OCI-LY1 (cell line): ENCODE measurements at regions not wholly inside any gene's neighbourhood (a gene's known extent, or its start where the extent isn't known, plus 50 kb on each side); places are given as distances from the start of the nearest gene placed in this dataset.

Experiments
- H2AFZ ChIP-seq: fragments of 200-600 bp; sonication (generic), shearing (Covaris generic); 2 replicates; pipeline ENCODE4 v1.6.0; 2014; ENCODE audit warnings: antibody characterized with exemption, mild to moderate bottlenecking, low read length
- H3F3A ChIP-seq: fragments of 200-600 bp; sonication (generic), shearing (Covaris generic); 2 replicates; pipeline ENCODE4 v1.6.0; 2014; ENCODE audit warnings: mild to moderate bottlenecking, antibody characterized with exemption, low read length, moderate library complexity; ENCODE audit not compliant: insufficient read depth
- H3K27ac ChIP-seq: fragments of 200-600 bp; sonication (generic); 2 replicates; pipeline ENCODE4 v1.5.1; 2014; ENCODE audit warnings: low read length, mixed run types, mild to moderate bottlenecking, low read depth; ENCODE audit not compliant: poor library complexity, severe bottlenecking
- H3K27me3 ChIP-seq: fragments of 200-600 bp; sonication (generic); 2 replicates; pipeline ENCODE4 v1.6.0; 2014; ENCODE audit warnings: antibody characterized with exemption, mild to moderate bottlenecking, low read length, moderate library complexity; ENCODE audit not compliant: insufficient read depth
- H3K36me3 ChIP-seq: fragments of 200-600 bp; sonication (generic); 2 replicates; pipeline ENCODE4 v1.6.1; 2014; ENCODE audit warnings: mild to moderate bottlenecking, antibody characterized with exemption, low read length, moderate library complexity, mixed read lengths; ENCODE audit not compliant: insufficient read depth
- H3K4me1 ChIP-seq: fragments of 200-600 bp; sonication (generic); 2 replicates; pipeline ENCODE4 v1.5.1; 2014; ENCODE audit warnings: mild to moderate bottlenecking, low read length, moderate library complexity; ENCODE audit not compliant: insufficient read depth, severe bottlenecking
- H3K4me2 ChIP-seq: fragments of 200-600 bp; sonication (generic), shearing (Covaris generic); 2 replicates; pipeline ENCODE4 v1.6.1; 2014; ENCODE audit warnings: low read length
- H3K4me3 ChIP-seq: fragments of 200-600 bp; sonication (generic); 2 replicates; pipeline ENCODE4 v1.5.1; 2014; ENCODE audit warnings: low read length, low read depth, mild to moderate bottlenecking, mixed read lengths; ENCODE audit not compliant: poor library complexity, severe bottlenecking
- H3K79me2 ChIP-seq: fragments of 200-600 bp; shearing (Covaris generic); 2 replicates; pipeline ENCODE4 v1.6.1; 2016; ENCODE audit warnings: mixed run types, low read length, mixed read lengths; ENCODE audit not compliant: insufficient read depth
- H3K9ac ChIP-seq: fragments of 200-600 bp; sonication (generic), shearing (Covaris generic); 2 replicates; pipeline ENCODE4 v1.6.1; 2014; ENCODE audit warnings: mild to moderate bottlenecking, low read length, mixed read lengths
- H3K9me2 ChIP-seq: fragments of 200-600 bp; sonication (generic), shearing (Covaris generic); 2 replicates; pipeline ENCODE4 v1.6.1; 2014; ENCODE audit warnings: low read depth, mild to moderate bottlenecking, low read length, mixed read lengths
- H3K9me3 ChIP-seq: fragments of 200-600 bp; shearing (Covaris generic); 2 replicates; pipeline ENCODE4 v1.6.1; 2014; ENCODE audit warnings: low read length, mixed read lengths
- H4K20me1 ChIP-seq: fragments of 200-600 bp; sonication (generic), shearing (Covaris generic); 2 replicates; pipeline ENCODE4 v1.6.0; 2016; ENCODE audit warnings: mild to moderate bottlenecking, low read length; ENCODE audit not compliant: insufficient read depth
- CTCF ChIP-seq: fragments of 200-600 bp; sonication (generic), shearing (Covaris generic); IDR thresholded peaks from 2 replicates; pipeline ENCODE4 v1.5.1; 2017; ENCODE audit warnings: mild to moderate bottlenecking, antibody characterized with exemption, low read length, moderate library complexity, mixed read lengths
- EZH2 ChIP-seq: fragments of 200-600 bp; sonication (generic), shearing (Covaris generic); IDR thresholded peaks from 2 replicates; pipeline ENCODE4 v1.8.0; 2017; ENCODE audit warnings: borderline replicate concordance, mixed run types, mild to moderate bottlenecking, antibody characterized with exemption, low read length, moderate library complexity, mixed read lengths

GRCh38 chr20:11729806-11730205 lies 187.9 kb upstream of the BTBD3 start:
- Histone ChIP-seq H4K20me1 (no peaks in the 10 kb centered on the region), H3K9me3 (no peaks in the 10 kb centered on the region), H3K79me2 (no peaks in the 10 kb centered on the region), H3K9me2 (no peaks in the 10 kb centered on the region), H3K27ac (no peak overlapping the region), H2AFZ (no peak overlapping the region), H3K4me2 (no peak overlapping the region), H3K27me3 (no peaks in the 10 kb centered on the region), H3F3A (no peaks in the 10 kb centered on the region), H3K9ac (no peak overlapping the region), H3K36me3 (no peaks in the 10 kb centered on the region), H3K4me3 (no peak overlapping the region), H3K4me1 (no peaks in the 10 kb centered on the region)
- TF ChIP-seq EZH2: no peak
- no peak for TF ChIP-seq CTCF

GRCh38 chr20:11734431-11734830 lies 183.3 kb upstream of the BTBD3 start:
- Histone ChIP-seq H2AFZ (no peak overlapping the region), H3K4me3 (no peak overlapping the region), H3F3A (no peaks in the 10 kb centered on the region), H3K9me3 (no peaks in the 10 kb centered on the region), H3K9ac (no peak overlapping the region), H4K20me1 (no peaks in the 10 kb centered on the region), H3K79me2 (no peaks in the 10 kb centered on the region), H3K4me1 (no peaks in the 10 kb centered on the region), H3K4me2 (no peak overlapping the region), H3K27ac (no peak overlapping the region), H3K27me3 (no peaks in the 10 kb centered on the region), H3K9me2 (no peaks in the 10 kb centered on the region), H3K36me3 (no peaks in the 10 kb centered on the region)
- TF ChIP-seq CTCF (no peak), EZH2 (no peak)

GRCh38 chr20:11738852-11739251 lies 178.8 kb upstream of the BTBD3 start:
- H3K9me3 ChIP-seq: no peaks in the 10 kb centered on the region
- no peaks in the 10 kb centered on the region for H3K4me1 ChIP-seq
- no peaks in the 10 kb centered on the region for H3F3A ChIP-seq
- H3K79me2 ChIP-seq: no peaks in the 10 kb centered on the region
- no peaks in the 10 kb centered on the region for H3K36me3 ChIP-seq
- no peak overlapping the region for H2AFZ ChIP-seq
- H3K4me3 ChIP-seq: no peak overlapping the region
- no peak overlapping the region for H3K4me2 ChIP-seq
- H4K20me1 ChIP-seq: no peaks in the 10 kb centered on the region
- TF ChIP-seq CTCF (no peak), EZH2 (no peak)
- no peaks in the 10 kb centered on the region for H3K27me3 ChIP-seq
- no peaks in the 10 kb centered on the region for H3K9me2 ChIP-seq
- no peak overlapping the region for H3K27ac ChIP-seq
- no peak overlapping the region for H3K9ac ChIP-seq
